Fibroblast of the aortic adventitia (primary cell): ENCODE measurements at regions not wholly inside any gene's neighbourhood (a gene's known extent, or its start where the extent isn't known, plus 50 kb on each side); places are given as distances from the start of the nearest gene placed in this dataset.

Experiments
- DNase-seq: peaks from one replicate; pipeline ENCODE4 v3.0.0-alpha.2; 2010; ENCODE audit warnings: low read depth
- H3K4me3 ChIP-seq: 2 replicates; pipeline ENCODE4 v1.5.1; 2011; ENCODE audit warnings: low read depth, mild to moderate bottlenecking, control low read depth, low read length, moderate library complexity
- TF ChIP-seq, protein P1 (sequence below): IDR thresholded peaks from 2 replicates; pipeline ENCODE4 v1.5.1; 2011; ENCODE audit warnings: mild to moderate bottlenecking, low read length, control low read depth, inconsistent platforms; ENCODE audit not compliant: insufficient read depth

DNA sequence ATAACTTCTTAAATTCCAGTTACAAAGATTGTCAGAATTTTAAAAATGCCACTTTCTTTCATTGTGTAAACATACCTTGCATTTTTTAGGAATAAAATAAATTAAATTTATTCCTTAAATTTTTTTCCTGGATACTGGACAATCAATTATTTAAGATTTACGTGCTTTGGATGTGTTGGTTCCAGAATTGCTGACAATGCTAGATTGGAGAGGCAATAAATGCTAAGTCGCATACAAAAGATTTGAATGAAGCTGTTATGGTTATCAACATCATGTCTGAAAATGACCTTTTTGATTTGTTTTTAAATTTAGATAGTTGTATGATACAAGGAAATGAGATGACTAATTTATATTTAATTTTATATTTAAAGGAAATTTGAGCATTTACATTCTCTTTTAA, 89.2 kb upstream of the SEMA3A start:
- no peak for DNase-seq
- no peak overlapping the region for H3K4me3 ChIP-seq
- TF ChIP-seq, protein P1, sequence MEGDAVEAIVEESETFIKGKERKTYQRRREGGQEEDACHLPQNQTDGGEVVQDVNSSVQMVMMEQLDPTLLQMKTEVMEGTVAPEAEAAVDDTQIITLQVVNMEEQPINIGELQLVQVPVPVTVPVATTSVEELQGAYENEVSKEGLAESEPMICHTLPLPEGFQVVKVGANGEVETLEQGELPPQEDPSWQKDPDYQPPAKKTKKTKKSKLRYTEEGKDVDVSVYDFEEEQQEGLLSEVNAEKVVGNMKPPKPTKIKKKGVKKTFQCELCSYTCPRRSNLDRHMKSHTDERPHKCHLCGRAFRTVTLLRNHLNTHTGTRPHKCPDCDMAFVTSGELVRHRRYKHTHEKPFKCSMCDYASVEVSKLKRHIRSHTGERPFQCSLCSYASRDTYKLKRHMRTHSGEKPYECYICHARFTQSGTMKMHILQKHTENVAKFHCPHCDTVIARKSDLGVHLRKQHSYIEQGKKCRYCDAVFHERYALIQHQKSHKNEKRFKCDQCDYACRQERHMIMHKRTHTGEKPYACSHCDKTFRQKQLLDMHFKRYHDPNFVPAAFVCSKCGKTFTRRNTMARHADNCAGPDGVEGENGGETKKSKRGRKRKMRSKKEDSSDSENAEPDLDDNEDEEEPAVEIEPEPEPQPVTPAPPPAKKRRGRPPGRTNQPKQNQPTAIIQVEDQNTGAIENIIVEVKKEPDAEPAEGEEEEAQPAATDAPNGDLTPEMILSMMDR: no peak

DNA sequence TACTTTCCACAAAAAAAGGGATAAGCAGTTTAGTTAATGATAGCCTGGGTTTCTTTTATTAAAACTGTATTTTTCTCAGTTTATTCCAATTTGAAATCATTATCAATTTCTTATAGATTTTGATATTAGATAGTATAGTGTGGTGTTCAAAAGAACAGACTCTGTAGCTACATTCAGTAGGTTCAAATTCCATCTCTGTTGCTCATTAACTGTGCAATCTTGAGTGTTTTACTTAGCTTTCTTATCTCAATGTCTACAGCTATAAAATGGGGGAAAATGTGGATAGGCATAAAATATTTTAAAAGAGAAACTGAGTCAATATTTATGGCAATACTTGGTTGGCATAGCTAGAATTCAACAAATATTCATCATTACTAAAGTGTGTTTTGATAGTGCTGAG, 86.9 kb upstream of the SEMA3A start:
- TF ChIP-seq, protein P1: no peak
- H3K4me3 ChIP-seq: no peak overlapping the region
- no peak for DNase-seq

DNA sequence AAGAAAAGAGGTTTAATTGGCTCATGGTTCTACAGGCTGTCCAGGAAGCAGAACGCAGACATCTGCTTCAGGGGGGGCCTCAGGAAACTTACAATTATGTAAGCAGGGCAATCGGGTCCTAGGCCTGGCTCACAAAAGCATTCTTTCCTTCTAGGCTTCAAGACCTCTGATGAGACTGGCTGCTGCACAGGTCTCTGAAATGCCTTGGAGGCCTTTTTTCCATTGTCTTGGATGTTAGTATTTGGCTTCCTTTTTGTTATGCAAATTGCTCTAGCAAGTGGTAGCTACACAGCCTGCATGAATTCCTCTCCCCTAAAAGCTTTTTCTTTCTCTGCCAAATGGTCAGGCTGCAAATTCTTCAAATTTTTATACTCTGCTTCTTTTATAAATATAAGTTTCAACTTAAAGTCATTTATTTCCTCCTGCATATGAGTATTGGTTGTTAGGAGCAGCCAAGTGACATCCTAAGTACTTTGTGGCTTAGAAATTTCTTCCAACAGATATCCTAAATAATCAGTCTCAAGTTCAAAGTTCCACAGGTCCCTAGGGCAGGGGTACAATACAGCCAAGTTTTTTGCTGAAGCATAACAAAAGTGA, 83.1 kb upstream of the SEMA3A start:
- peak; percentile 32 for DNase-seq
- TF ChIP-seq, protein P1: no peak
- no peak overlapping the region for H3K4me3 ChIP-seq

DNA sequence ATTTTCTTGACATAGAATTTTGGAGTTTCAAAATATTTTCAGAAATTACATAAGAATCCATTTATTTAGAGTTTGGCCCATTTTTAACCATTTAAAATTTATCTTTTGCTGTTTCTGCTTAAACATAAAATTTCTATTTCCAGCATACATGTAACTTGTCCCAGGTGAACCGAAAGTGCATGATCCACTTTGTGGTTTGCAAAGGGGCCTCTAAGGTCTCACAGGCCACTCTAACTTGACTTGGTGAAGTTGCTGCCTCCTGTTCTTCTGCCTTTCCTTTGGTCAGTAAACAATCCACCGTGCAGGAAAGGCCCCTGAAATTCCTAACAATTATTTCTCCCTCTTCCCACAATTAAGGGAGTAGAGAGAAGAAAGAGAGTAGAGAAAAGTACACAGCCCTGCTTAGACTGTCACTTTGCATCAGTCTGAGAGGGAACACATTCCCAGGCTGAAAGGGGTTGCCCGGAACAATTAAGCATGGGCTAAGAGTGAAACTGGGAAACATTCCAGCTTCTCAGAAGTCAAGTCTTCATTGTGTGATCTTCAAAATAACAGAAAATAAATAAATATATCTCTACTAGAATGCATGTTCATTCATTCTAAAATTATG, 79.5 kb upstream of the SEMA3A start:
- TF ChIP-seq, protein P1: no peak
- no peak for DNase-seq
- no peak overlapping the region for H3K4me3 ChIP-seq

DNA sequence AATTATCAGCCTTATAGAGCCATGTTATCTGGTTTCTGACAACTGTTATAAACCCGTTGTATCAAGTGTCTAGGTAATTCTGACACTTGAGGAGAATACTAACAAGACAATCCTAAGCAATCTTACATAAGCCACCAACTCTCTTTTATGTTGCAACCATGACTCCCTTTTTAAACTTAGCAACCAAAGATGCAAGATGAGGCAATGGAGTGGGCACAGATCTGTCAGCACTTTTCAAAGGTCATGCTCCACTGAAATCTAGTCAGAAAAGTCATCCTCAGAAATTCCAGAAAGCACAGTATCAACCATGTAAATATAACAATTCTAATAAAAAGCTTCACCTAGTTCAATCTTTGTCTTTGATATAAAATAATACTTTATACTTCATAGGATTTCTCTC, 77.0 kb upstream of the SEMA3A start:
- no peak overlapping the region for H3K4me3 ChIP-seq
- TF ChIP-seq, protein P1: no peak
- DNase-seq: peak; percentile 23

DNA sequence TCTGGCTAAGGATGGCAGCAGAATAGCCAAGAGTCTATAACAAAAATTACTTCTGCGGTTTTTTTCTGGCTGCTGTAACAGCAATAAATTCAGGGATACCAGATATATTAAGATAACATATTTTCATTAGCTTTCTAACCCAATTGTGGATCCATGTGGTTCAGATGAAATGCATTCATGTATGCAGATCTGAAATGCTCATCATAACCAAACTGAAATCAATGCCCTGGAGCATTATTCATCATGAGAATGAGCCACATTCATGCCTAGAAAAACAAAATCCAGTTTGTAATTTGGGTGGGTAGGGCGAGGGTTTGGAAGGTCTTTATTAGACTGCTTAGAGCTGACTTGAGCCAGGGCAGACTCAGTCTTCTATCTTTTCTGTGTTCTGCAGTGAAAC, 69.8 kb upstream of the SEMA3A start:
- TF ChIP-seq, protein P1: no peak
- H3K4me3 ChIP-seq: no peak overlapping the region
- peak; percentile 68 for DNase-seq

DNA sequence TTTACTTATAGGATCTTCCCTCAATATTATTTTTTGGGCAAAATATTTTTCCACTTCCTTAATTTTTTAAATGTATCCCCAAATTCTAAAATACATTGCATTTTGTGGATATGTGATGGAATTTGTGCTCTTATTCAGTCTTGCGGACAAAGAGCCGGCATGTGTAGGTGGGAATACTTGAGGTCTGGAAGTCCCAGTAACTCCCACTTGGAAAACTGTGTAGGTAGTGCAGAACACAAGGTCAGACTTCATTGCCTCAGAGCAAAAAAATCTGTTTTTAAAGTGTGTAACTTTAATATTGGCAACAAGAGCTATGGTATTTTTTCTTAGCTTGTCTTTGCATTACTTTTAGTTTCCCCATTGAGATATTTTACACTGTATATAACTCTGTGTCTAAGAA, 68.5 kb upstream of the SEMA3A start:
- TF ChIP-seq, protein P1: no peak

More for the DNA sequence above, 68.5 kb upstream of the SEMA3A start:
- DNase-seq: no peak
- H3K4me3 ChIP-seq: no peak overlapping the region
